Central memory CD8-positive, alpha-beta T cell (primary cell): ENCODE measurements at regions not wholly inside any gene's neighbourhood (a gene's known extent, or its start where the extent isn't known, plus 50 kb on each side); places are given as distances from the start of the nearest gene placed in this dataset.

Source experiments
- ATAC-seq: fragments of 150-1000 bp; cut with Tn5 transposase; replicated peaks from 2 replicates; pipeline ENCODE4 v1.10.0; 2022; ENCODE audit warnings: mild to moderate bottlenecking, moderate FRiP score, moderate number of reproducible peaks; ENCODE audit not compliant: poor library complexity, severe bottlenecking; ENCODE audit errors: extremely low read depth
- DNase-seq, 2 donors: peaks; one replicate each; pipeline ENCODE4 v3.0.0; 2021; ENCODE audit warnings: low spot score in 2 of 2
- H3K27ac Mint-ChIP-seq: one replicate; pipeline ENCODE4 v1.8.0; 2022; ENCODE audit warnings: low read depth, mild to moderate bottlenecking, moderate library complexity, mixed read lengths
- H3K27me3 Mint-ChIP-seq: one replicate; pipeline ENCODE4 v1.8.0; 2022; ENCODE audit warnings: mixed read lengths
- H3K36me3 Mint-ChIP-seq: one replicate; pipeline ENCODE4 v1.8.0; 2022; ENCODE audit warnings: mild to moderate bottlenecking, moderate library complexity, mixed read lengths; ENCODE audit not compliant: insufficient read depth
- H3K4me1 Mint-ChIP-seq: one replicate; pipeline ENCODE4 v1.8.0; 2022; ENCODE audit warnings: mixed read lengths
- H3K4me3 Mint-ChIP-seq: one replicate; pipeline ENCODE4 v1.8.0; 2022; ENCODE audit warnings: mild to moderate bottlenecking, moderate library complexity, mixed read lengths
- H3K9me3 Mint-ChIP-seq: one replicate; pipeline ENCODE4 v1.8.0; 2022; ENCODE audit warnings: mixed read lengths

DNA sequence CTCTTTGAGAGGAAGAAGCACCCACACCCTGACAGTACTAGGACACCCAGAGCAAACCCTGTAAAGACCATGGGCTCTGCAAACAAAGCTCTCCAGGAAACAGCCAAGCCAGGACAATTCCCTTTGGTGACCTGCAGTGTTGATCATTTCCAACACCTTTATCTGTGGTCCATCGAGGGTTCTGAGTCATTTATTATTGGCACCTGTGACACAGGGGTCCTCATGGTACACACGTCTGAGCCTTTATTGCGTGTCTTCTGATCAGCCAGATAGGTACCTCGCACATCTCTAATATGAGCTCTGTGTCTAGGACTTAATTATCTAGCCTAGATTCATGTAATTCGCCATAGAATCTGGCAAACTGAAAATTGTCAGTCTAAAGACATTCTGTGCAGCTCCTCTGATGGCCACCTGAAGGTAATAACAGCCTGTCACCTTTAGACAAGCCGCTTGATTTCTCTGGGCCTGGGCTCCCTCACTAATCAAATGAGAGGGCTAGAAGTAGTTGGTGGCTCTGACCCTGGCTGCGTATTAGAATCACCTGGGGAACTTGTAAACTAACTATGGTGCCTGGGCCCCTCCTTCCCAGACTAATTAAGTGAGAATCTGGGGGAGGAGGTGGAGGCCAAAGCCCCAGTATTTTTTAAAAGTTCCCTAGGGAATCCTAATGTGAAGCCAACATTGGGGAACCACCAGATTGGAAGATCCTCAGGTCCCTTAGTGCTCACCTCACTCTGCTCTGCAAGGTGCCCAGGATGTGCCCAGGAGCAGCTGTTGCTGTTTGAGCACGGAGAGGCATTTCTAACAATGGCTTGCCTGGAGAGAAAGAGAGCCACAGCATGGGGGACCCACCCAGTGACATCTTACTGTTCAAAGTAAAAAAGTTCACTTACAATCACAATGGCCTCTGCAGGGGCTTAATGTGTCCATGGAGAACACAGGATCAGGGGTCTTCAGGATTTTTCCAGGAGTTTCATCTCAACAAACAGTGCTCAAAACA lies 122.0 kb upstream of the ARID1B start:
- H3K9me3 Mint-ChIP-seq, result no peaks in the 10 kb centered on the region
- H3K27me3 Mint-ChIP-seq, result peaks cover 45% of the 10 kb centered on the region
- no peak overlapping the region for H3K4me3 Mint-ChIP-seq
- ATAC-seq (no peak), DNase-seq (no peak)
- no peaks in the 10 kb centered on the region for H3K4me1 Mint-ChIP-seq
- no peaks in the 10 kb centered on the region for H3K36me3 Mint-ChIP-seq
- no peak overlapping the region for H3K27ac Mint-ChIP-seq

DNA sequence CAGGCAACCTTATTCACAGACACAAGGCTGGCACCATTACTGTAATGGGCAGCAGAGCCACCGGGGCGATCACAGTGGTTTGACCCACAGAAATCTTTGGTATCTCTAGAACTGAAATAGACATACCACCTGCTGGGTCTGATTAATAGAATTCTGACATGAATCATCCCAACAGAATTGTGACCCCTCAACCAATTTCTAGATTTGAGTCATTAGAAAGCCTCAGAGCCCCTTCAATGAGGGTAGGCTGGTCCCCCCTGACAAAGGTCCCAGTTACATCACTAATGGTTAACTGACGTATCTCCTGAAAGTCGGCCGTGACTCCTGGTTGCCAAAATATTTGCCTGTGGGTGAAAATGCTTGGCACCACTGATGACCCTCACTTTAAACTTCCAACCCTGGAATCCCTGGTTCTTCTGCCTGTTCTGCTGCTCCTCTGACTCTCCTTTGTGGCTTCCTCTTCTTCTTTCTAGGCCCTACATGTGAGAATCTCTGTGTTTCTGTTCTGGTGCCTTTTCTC lies 124.9 kb upstream of the ARID1B start:
- no peaks in the 10 kb centered on the region for H3K9me3 Mint-ChIP-seq
- DNase-seq (no peak), ATAC-seq (no peak)
- H3K4me1 Mint-ChIP-seq, result peaks cover 8% of the 10 kb centered on the region
- H3K36me3 Mint-ChIP-seq, result peaks cover 2% of the 10 kb centered on the region
- peaks cover 34% of the 10 kb centered on the region for H3K27me3 Mint-ChIP-seq
- no peak overlapping the region for H3K4me3 Mint-ChIP-seq
- H3K27ac Mint-ChIP-seq, result no peak overlapping the region

DNA sequence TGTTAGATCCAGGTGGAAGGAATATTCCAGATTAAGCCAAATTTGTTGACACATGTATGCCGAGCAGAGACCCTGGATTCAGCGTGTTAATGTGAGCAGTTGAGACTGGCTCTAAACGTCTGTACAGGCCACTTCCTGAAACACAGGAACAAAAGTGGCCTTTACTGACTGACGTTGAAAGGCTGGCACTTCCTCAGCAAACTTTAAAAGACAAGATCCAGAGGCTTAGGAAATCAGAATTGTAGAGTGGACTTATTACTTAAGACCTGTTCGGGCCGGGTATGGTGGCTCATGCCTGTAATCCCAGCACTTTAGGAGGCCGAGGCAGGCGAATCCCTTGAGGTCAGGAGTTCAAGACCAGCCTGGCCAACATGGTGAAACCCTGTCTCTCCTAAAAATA lies 125.7 kb upstream of the ARID1B start:
- no peak overlapping the region for H3K27ac Mint-ChIP-seq
- no peak for ATAC-seq
- peaks cover 2% of the 10 kb centered on the region for H3K36me3 Mint-ChIP-seq
- no peak overlapping the region for H3K4me3 Mint-ChIP-seq
- H3K4me1 Mint-ChIP-seq, result peaks cover 15% of the 10 kb centered on the region
- no peaks in the 10 kb centered on the region for H3K9me3 Mint-ChIP-seq
- DNase-seq, result no peak
- H3K27me3 Mint-ChIP-seq, result peaks cover 42% of the 10 kb centered on the region

DNA sequence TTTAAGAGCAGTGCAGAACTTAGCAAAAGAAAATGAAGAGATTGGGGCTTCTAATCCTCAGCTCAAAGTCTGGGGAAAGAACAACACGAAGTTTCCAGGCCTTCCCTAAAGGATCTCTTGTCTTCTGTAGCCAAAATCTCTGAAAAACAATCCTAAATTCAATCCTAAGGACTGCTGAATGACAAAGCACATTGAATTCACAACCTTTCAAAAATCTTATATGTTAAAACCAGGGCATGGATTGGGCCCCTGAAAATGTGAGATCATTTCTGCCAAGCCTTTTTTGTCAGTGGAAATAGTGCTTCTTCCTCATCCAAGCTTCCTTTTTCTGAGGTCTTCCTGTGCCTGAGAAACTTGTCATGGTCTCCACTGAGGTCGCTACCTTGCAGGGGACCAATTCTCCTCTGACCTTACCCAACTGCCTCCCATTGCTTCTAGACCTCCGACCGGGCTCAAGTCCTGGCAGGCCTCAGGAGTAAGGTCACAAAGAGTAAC lies 126.2 kb upstream of the ARID1B start:
- no peak for ATAC-seq
- H3K27ac Mint-ChIP-seq, result no peak overlapping the region
- H3K36me3 Mint-ChIP-seq, result peaks cover 2% of the 10 kb centered on the region
- H3K27me3 Mint-ChIP-seq, result peaks cover 48% of the 10 kb centered on the region
- DNase-seq, result no peak
- H3K4me3 Mint-ChIP-seq, result no peak overlapping the region
- peaks cover 18% of the 10 kb centered on the region for H3K4me1 Mint-ChIP-seq
- H3K9me3 Mint-ChIP-seq, result no peaks in the 10 kb centered on the region

DNA sequence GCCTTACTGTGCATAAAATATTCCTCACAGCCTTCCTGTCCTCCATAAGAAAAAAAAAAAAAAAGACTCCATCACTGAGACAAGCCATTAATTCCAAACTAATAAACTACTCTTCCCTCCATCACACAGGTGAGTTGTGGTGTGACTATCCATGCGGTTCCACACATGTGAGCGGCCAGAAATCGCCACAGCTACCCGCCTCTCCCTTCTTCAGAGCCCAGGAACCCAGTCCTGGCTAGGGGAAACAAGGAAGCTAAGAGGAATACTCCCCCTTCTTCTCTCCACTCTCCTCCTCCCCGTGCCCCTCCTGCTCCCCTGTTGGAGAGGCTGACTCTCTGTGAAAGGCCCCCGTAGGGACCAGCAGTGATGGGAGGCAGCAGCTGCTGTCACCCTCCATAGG lies 128.6 kb upstream of the ARID1B start:
- Mint-ChIP-seq H3K4me1 (peaks cover 18% of the 10 kb centered on the region), H3K36me3 (peaks cover 2% of the 10 kb centered on the region), H3K27ac (no peak overlapping the region), H3K4me3 (no peak overlapping the region), H3K9me3 (no peaks in the 10 kb centered on the region), H3K27me3 (peaks cover 61% of the 10 kb centered on the region)
- no peak for DNase-seq
- ATAC-seq, result no peak

DNA sequence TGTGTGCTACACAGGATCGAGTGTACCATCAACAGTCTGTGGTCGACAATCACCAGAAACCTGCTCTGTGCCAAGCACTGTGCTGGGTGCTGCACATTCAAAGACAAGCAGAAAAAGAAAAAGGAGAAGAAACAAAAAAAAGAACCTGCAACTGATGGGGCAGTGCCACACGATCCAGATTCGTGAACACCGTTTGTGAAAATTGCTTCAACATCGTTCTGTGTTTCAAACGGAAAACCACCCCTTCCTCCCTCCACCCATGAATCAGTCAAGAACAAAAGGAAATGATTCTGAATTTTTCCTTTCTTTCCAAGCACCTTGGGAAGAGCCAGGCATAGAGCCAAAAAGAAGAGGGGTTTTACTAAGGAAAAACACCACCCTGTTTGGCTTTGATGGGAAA lies 129.2 kb upstream of the ARID1B start:
- H3K9me3 Mint-ChIP-seq, result no peaks in the 10 kb centered on the region
- no peak for ATAC-seq
- no peak overlapping the region for H3K4me3 Mint-ChIP-seq
- peaks cover 2% of the 10 kb centered on the region for H3K36me3 Mint-ChIP-seq
- no peak for DNase-seq
- H3K4me1 Mint-ChIP-seq, result peaks cover 18% of the 10 kb centered on the region
- H3K27ac Mint-ChIP-seq, result no peak overlapping the region
- peaks cover 61% of the 10 kb centered on the region for H3K27me3 Mint-ChIP-seq

DNA sequence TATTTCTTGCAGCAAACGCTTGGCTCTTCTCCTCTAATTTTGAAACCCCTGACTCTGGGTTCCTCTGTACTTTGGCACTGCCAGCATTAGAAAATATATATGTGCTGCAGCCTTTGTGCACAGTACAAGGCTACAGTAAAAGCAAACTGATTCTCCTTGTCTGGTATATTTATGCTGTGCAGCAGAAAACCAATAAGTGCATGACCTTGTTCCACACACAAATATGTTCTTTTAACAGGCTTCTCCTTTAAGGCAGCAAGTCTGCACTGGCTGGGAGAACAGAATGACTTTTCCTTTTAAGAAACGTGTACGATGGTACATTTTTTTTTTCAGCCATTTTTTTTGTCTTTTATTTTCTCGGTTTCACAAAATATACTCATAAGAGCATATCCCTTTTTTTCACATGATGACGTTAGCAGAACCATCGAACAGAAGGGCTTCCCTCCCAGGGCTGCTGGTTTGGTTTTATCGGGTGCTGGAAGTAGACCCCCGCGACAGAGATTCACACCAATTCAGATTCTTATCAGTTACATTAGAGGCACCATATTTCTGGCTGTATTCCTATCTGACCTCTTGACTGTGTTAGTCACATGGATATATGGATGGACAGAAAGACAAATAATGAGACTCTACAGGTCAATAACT lies 129.9 kb upstream of the ARID1B start:
- no peak overlapping the region for H3K4me3 Mint-ChIP-seq

DNA sequence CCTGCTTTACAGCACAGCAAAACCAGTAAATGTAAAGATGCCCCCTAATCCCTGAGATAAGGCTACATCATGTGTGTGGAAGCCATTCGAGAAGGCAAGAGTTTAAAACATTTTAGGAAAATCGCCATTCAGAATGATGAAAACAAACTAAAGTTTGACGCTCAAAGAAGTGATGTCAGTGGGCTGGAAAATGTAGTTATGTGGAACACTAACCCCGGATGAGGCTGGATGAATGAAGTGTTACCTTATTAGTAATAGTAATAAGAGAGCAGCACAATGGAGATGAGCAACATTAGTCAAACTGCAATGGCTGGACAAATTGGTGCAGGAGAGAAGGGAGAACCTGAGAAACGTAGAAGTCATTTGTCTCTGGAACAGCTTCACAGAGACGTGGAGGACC lies 130.7 kb upstream of the ARID1B start:
- H3K27ac Mint-ChIP-seq, result no peak overlapping the region
- H3K9me3 Mint-ChIP-seq, result no peaks in the 10 kb centered on the region
- ATAC-seq, result no peak
- peaks cover 64% of the 10 kb centered on the region for H3K27me3 Mint-ChIP-seq
- peaks cover 2% of the 10 kb centered on the region for H3K36me3 Mint-ChIP-seq
- no peak for DNase-seq
- no peak overlapping the region for H3K4me3 Mint-ChIP-seq
- H3K4me1 Mint-ChIP-seq, result peaks cover 18% of the 10 kb centered on the region

More for the DNA sequence above, 129.9 kb upstream of the ARID1B start:
- ATAC-seq (no peak), DNase-seq (no peak)
- H3K27ac Mint-ChIP-seq, result no peak overlapping the region
- H3K27me3 Mint-ChIP-seq, result peaks cover 64% of the 10 kb centered on the region
- peaks cover 18% of the 10 kb centered on the region for H3K4me1 Mint-ChIP-seq
- H3K36me3 Mint-ChIP-seq, result peaks cover 2% of the 10 kb centered on the region
- H3K9me3 Mint-ChIP-seq, result no peaks in the 10 kb centered on the region

DNA sequence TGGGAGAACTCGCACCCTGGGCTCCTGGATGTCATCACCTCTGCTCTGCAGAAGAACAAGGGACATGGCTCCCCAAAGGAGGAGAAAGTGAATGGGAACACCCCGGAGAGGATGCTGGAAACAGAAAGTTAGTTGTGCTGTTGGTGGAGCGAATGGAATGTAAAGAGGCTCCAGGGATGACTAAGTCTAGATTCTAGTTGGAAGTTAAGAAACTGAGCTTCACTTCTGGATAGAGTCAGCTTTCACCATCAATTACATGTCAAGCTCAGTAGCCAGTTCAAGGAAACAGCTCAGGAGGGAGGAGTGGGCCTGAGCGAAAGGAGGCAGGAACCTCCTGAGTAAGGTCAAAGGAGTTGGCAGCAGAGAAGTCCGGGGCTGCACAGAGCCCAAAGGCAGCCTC lies 132.1 kb upstream of the ARID1B start:
- peaks cover 2% of the 10 kb centered on the region for H3K36me3 Mint-ChIP-seq
- ATAC-seq, result no peak

DNA sequence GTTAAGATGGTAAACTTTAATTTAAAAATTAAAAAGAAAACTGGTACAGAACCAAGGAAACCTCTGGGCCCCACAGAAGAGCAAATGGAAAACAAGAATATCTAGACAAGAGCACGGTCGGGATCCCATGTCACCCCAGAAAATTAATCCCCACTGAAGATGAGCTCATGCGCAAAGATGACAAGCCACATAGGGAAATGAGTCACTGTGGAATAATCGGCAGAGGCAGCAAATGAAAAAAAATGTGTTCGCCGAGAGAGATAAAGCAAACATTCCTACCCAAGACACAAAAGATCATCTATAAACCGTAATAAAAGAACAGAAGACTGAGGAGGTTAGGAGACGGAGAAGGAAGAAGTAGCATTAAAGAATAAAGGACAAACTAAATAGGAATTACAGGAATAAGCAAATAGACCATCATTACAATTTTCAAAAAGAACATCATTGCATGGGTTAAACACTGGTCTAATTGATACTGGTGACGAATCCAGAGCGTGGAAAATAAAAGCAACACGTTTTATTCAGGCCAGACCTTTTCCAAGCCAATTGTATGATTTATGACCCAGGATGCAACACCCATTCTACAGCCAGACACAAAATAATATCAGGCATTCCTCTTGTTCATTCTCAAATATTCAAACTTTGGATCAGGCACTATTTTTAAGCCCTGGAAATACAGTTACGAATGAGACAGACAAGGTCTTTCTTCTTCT lies 138.0 kb upstream of the ARID1B start:
- no peaks in the 10 kb centered on the region for H3K36me3 Mint-ChIP-seq
- no peak overlapping the region for H3K4me3 Mint-ChIP-seq

More for the DNA sequence above, 132.1 kb upstream of the ARID1B start:
- peaks cover 18% of the 10 kb centered on the region for H3K4me1 Mint-ChIP-seq
- no peak overlapping the region for H3K4me3 Mint-ChIP-seq
- H3K27me3 Mint-ChIP-seq, result peaks cover 64% of the 10 kb centered on the region
- no peak overlapping the region for H3K27ac Mint-ChIP-seq
- no peaks in the 10 kb centered on the region for H3K9me3 Mint-ChIP-seq
- no peak for DNase-seq

DNA sequence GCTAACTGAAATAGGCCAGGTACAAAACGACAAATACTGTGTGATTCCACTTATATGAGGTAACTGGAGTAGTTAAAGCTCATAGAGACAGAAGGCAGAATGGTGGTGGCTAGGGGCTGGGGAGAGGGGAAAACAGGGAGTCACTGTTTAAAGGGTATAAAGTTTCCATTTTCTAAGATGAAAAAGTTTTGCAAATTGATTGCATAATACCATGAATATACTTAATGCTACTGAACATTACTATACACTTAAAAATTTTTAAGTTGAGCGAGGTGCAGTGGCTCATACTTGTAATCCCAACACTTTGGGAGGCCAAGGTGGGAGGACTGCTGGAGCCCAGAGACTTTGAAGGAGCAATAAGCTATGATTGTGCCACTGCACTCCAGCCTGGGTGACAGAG lies 138.6 kb upstream of the ARID1B start:
- peaks cover 10% of the 10 kb centered on the region for H3K27me3 Mint-ChIP-seq
- peaks cover 17% of the 10 kb centered on the region for H3K4me1 Mint-ChIP-seq
- no peaks in the 10 kb centered on the region for H3K36me3 Mint-ChIP-seq
- no peak overlapping the region for H3K4me3 Mint-ChIP-seq
- H3K9me3 Mint-ChIP-seq, result no peaks in the 10 kb centered on the region
- no peak for ATAC-seq
- DNase-seq, result no peak
- no peak overlapping the region for H3K27ac Mint-ChIP-seq

More for the DNA sequence above, 138.0 kb upstream of the ARID1B start:
- Mint-ChIP-seq H3K9me3 (no peaks in the 10 kb centered on the region), H3K27me3 (peaks cover 16% of the 10 kb centered on the region), H3K4me1 (peaks cover 11% of the 10 kb centered on the region), H3K27ac (no peak overlapping the region)
- no peak for ATAC-seq
- no peak for DNase-seq

DNA sequence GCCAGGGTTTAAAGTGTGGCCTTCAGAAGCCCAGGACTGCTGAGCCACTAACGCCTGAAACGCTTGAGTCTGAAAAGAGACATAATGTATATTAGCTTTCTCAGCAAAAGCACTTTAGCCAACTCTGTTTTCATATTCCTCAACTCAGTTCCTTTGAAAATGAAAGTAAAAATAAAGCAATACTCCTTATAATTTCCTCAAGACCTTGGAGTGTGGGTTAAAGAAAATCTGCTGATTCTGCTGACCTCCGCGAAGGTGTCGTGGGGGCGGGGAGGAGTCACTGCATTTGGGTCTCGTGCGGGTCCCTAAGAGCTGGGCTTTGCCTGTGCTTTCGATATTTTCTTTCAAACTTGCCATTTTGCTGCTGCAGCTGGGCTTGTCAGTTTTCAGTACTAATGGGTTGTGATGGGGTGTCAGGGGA lies 142.2 kb upstream of the ARID1B start:
- Mint-ChIP-seq H3K36me3 (no peaks in the 10 kb centered on the region), H3K9me3 (no peaks in the 10 kb centered on the region), H3K4me1 (peaks cover 17% of the 10 kb centered on the region), H3K27me3 (peaks cover 9% of the 10 kb centered on the region), H3K4me3 (no peak overlapping the region), H3K27ac (no peak overlapping the region)
- no peak for DNase-seq
- ATAC-seq, result no peak
